ENCODE measurements at regions not wholly inside any gene's neighbourhood (a gene's known extent, or its start where the extent isn't known, plus 50 kb on each side); places are given as distances from the start of the nearest gene placed in this dataset.

- TF ChIP-seq POLR2A (IDR thresholded peaks at IDR 0.05) = no peak
- TF ChIP-seq, protein P1, sequence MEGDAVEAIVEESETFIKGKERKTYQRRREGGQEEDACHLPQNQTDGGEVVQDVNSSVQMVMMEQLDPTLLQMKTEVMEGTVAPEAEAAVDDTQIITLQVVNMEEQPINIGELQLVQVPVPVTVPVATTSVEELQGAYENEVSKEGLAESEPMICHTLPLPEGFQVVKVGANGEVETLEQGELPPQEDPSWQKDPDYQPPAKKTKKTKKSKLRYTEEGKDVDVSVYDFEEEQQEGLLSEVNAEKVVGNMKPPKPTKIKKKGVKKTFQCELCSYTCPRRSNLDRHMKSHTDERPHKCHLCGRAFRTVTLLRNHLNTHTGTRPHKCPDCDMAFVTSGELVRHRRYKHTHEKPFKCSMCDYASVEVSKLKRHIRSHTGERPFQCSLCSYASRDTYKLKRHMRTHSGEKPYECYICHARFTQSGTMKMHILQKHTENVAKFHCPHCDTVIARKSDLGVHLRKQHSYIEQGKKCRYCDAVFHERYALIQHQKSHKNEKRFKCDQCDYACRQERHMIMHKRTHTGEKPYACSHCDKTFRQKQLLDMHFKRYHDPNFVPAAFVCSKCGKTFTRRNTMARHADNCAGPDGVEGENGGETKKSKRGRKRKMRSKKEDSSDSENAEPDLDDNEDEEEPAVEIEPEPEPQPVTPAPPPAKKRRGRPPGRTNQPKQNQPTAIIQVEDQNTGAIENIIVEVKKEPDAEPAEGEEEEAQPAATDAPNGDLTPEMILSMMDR (IDR thresholded peaks at IDR 0.05) = no peak
Measured at GRCh38 chr3:88528494-88528893, 378.7 kb downstream of the C3orf38 start.

All from uterus (tissue), 2 donors.